Fibroblast of lung (primary cell): ENCODE measurements at regions not wholly inside any gene's neighbourhood (a gene's known extent, or its start where the extent isn't known, plus 50 kb on each side); places are given as distances from the start of the nearest gene placed in this dataset.

ENCODE experiments used
- DNase-seq, 2 donors: peaks; one replicate each; pipeline versions ENCODE4 v3.0.0 to v3.0.0-alpha.2; 2010; ENCODE audit warnings: low read depth in 2 of 2
- H2AFZ ChIP-seq: 2 replicates; pipeline ENCODE4 v1.5.1; 2012; ENCODE audit warnings: low read length, control low read depth, inconsistent platforms
- H3K27ac ChIP-seq: 2 replicates; pipeline ENCODE4 v1.5.1; 2011; ENCODE audit warnings: low read length, control low read depth; ENCODE audit not compliant: insufficient read depth
- H3K27me3 ChIP-seq: 2 replicates; pipeline ENCODE4 v1.5.1; 2011; ENCODE audit warnings: mild to moderate bottlenecking, low read length; ENCODE audit not compliant: control insufficient read depth, insufficient read depth
- H3K36me3 ChIP-seq: 2 replicates; pipeline ENCODE4 v1.5.1; 2011; ENCODE audit warnings: low read length; ENCODE audit not compliant: control insufficient read depth, insufficient read depth
- H3K4me1 ChIP-seq: 2 replicates; pipeline ENCODE4 v1.5.1; 2011; ENCODE audit warnings: low read length; ENCODE audit not compliant: control insufficient read depth, insufficient read depth; ENCODE audit errors: extremely low read depth
- H3K4me2 ChIP-seq: 2 replicates; pipeline ENCODE4 v1.5.1; 2011; ENCODE audit warnings: low read length, control low read depth; ENCODE audit not compliant: insufficient read depth; ENCODE audit errors: extremely low read depth
- H3K4me3 ChIP-seq, 4 experiments: fragments of 200-600 bp in 1 of 4; sonication (generic) in 1 of 4; replicated peaks in 1 of 4; 2 replicates each; pipeline ENCODE4 v1.5.1; 2011 to 2016; ENCODE audit warnings: low read length in 4 of 4, low read depth in 3 of 4, mild to moderate bottlenecking in 3 of 4, control low read depth in 2 of 4, inconsistent platforms in 1 of 4, mixed read lengths in 1 of 4; ENCODE audit not compliant: insufficient read depth in 1 of 4; ENCODE audit errors: control extremely low read depth in 1 of 4
- H3K79me2 ChIP-seq: 2 replicates; pipeline ENCODE4 v1.5.1; 2012; ENCODE audit warnings: mild to moderate bottlenecking, low read length, inconsistent platforms; ENCODE audit not compliant: control insufficient read depth, insufficient read depth
- H3K9ac ChIP-seq: 2 replicates; pipeline ENCODE4 v1.5.1; 2011; ENCODE audit warnings: mild to moderate bottlenecking, low read length, control low read depth; ENCODE audit not compliant: insufficient read depth
- H3K9me3 ChIP-seq: 2 replicates; pipeline ENCODE4 v1.5.1; 2012; ENCODE audit warnings: low read depth, low read length; ENCODE audit not compliant: control insufficient read depth, insufficient read depth
- H4K20me1 ChIP-seq: 2 replicates; pipeline ENCODE4 v1.5.1; 2011; ENCODE audit warnings: low read length; ENCODE audit not compliant: control insufficient read depth, insufficient read depth; ENCODE audit errors: extremely low read depth
- EZH2 ChIP-seq: IDR thresholded peaks from 2 replicates; pipeline ENCODE4 v1.5.1; 2012; ENCODE audit warnings: low read length, control low read depth, mild to moderate bottlenecking; ENCODE audit errors: missing control alignments
- TF ChIP-seq, protein P1 (sequence below), 2 donors: IDR thresholded peaks in 1 of 2; conservative IDR thresholded peaks in 1 of 2; 1 replicate in 1 of 2; 2 replicates in 1 of 2; pipeline ENCODE4 v1.5.1; 2011 to 2012; ENCODE audit warnings: low read length in 2 of 2, control low read depth in 1 of 2, inconsistent platforms in 1 of 2, low read depth in 1 of 2, mild to moderate bottlenecking in 1 of 2

DNA sequence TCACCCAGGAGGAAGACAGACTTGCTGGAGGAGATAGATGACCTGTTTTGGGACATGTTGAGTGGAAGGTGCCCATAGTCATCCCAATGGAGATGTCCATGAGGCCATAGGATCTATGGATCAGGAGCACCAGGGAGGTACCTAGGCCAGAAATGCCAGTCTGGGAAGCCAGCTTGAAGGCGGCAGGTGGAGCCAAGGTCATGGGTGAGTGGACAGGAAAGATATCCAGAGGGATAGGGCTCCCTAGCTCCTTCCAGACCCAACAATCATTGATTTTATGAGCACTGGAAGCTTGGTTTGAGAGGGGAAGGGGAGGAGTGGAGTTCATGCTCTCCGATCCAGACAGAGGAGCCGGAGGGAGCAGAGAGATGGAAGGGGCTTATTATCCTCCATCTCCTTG lies 252.6 kb downstream of the CDK5RAP2 start:
- Histone ChIP-seq H3K9me3 (no peaks in the 10 kb centered on the region), H4K20me1 (no peaks in the 10 kb centered on the region), H3K4me2 (no peak overlapping the region), H3K4me3 (no peak overlapping the region), H3K4me1 (no peaks in the 10 kb centered on the region), H3K27ac (no peak overlapping the region), H3K9ac (no peak overlapping the region), H3K79me2 (no peaks in the 10 kb centered on the region), H2AFZ (no peak overlapping the region), H3K36me3 (no peaks in the 10 kb centered on the region), H3K27me3 (no peaks in the 10 kb centered on the region)
- TF ChIP-seq, protein P1, sequence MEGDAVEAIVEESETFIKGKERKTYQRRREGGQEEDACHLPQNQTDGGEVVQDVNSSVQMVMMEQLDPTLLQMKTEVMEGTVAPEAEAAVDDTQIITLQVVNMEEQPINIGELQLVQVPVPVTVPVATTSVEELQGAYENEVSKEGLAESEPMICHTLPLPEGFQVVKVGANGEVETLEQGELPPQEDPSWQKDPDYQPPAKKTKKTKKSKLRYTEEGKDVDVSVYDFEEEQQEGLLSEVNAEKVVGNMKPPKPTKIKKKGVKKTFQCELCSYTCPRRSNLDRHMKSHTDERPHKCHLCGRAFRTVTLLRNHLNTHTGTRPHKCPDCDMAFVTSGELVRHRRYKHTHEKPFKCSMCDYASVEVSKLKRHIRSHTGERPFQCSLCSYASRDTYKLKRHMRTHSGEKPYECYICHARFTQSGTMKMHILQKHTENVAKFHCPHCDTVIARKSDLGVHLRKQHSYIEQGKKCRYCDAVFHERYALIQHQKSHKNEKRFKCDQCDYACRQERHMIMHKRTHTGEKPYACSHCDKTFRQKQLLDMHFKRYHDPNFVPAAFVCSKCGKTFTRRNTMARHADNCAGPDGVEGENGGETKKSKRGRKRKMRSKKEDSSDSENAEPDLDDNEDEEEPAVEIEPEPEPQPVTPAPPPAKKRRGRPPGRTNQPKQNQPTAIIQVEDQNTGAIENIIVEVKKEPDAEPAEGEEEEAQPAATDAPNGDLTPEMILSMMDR (conservative IDR thresholded peaks at IDR 0.05 in 1 of 2, IDR thresholded peaks at IDR 0.05 in 1 of 2; ENCODE audit: low read depth in 1 of 2, low read length in 2 of 2): no peak
- TF ChIP-seq EZH2: no peak
- DNase-seq: no peak

DNA sequence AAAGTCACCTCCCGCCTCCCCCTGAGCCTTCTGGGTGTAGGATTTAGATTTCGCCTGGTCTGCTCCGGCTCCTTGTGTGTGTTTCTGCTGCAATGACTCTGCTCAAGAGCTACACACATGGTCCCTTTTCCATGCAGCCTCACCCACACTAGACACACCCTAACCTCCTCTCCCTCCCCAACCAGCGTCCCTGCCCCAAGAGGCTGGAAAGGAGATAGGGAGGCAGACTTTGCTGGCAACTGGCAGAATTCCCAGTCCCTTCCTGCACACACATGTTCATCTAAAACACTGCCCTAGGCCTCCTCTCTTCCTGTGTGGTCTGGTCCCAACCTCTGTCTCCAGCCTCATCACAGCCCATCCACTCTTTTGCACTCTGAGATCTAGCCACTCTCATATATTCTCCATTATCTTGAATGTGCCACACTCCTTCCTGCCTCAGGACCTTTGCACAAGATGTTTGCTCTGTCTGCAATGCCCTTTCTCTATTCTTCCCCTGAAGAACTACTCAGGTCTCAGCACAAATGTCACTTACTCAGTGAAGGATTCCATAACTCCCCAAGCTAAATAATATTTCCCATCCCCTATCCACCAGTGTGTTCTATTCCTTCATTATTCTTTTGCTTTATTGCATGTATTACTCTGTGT lies 253.8 kb downstream of the CDK5RAP2 start:
- Histone ChIP-seq H2AFZ (no peak overlapping the region), H3K4me2 (no peak overlapping the region), H3K27ac (no peak overlapping the region), H3K4me1 (no peaks in the 10 kb centered on the region), H3K27me3 (no peaks in the 10 kb centered on the region), H3K36me3 (no peaks in the 10 kb centered on the region), H3K79me2 (no peaks in the 10 kb centered on the region), H3K9ac (no peak overlapping the region), H3K4me3 (no peak overlapping the region), H4K20me1 (no peaks in the 10 kb centered on the region), H3K9me3 (no peaks in the 10 kb centered on the region)
- TF ChIP-seq EZH2: no peak
- TF ChIP-seq, protein P1 (conservative IDR thresholded peaks at IDR 0.05 in 1 of 2, IDR thresholded peaks at IDR 0.05 in 1 of 2; ENCODE audit: low read depth in 1 of 2, low read length in 2 of 2): no peak
- DNase-seq: no peak

DNA sequence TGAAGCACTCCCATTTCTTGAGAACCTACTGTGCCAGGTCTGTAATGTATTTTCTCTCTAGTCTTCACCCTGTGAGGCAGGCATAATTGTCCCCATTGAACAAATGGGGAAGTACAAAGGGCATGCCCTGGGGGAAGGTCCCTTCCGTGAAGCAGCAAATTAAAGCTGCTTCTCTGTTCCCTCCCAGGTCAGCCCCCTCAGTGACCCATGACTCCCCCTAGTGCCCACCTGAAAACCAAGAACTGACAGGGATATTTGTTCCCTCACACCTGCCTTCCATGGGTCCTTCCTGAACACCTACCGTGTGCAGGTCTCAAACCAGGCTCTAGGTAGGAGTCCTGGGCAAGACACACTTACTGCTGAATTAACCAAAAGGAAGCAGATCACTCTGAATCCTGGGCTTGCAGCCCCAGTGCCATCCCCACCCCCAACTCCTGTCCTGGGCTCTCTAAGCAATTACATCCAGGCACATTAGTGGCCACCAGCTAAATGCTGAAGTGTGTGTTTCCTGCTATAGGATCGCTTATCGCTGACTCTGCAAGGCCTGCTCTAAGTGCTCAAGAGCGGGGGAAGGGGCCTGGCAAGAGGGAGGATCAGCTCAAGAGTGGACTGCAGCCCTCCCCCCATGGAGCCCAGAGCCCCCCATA lies 254.8 kb downstream of the CDK5RAP2 start:
- Histone ChIP-seq H3K9me3 (no peaks in the 10 kb centered on the region), H4K20me1 (no peaks in the 10 kb centered on the region), H2AFZ (no peak overlapping the region), H3K79me2 (no peaks in the 10 kb centered on the region), H3K27me3 (no peaks in the 10 kb centered on the region), H3K4me3 (no peak overlapping the region), H3K27ac (no peak overlapping the region), H3K36me3 (no peaks in the 10 kb centered on the region), H3K4me2 (no peak overlapping the region), H3K4me1 (no peaks in the 10 kb centered on the region), H3K9ac (no peak overlapping the region)
- no peak for TF ChIP-seq EZH2
- TF ChIP-seq, protein P1 (conservative IDR thresholded peaks at IDR 0.05 in 1 of 2, IDR thresholded peaks at IDR 0.05 in 1 of 2; ENCODE audit: low read depth in 1 of 2, low read length in 2 of 2): no peak
- DNase-seq: no peak
